Fibroblast of pulmonary artery (primary cell): ENCODE measurements at regions not wholly inside any gene's neighbourhood (a gene's known extent, or its start where the extent isn't known, plus 50 kb on each side); places are given as distances from the start of the nearest gene placed in this dataset.
A peak's percentile ranks its signal among the peaks of the same experiment; 100 is the strongest.

Source experiments
- DNase-seq: peaks from one replicate; pipeline ENCODE4 v3.0.0-alpha.2; 2010; ENCODE audit warnings: low read depth
- H3K4me3 ChIP-seq: replicated peaks from 2 replicates; pipeline ENCODE4 v1.5.1; 2011; ENCODE audit warnings: low read depth, mild to moderate bottlenecking, control low read depth, low read length, moderate library complexity
- CTCF ChIP-seq: IDR thresholded peaks from 2 replicates; pipeline ENCODE4 v1.5.1; 2011; ENCODE audit warnings: mild to moderate bottlenecking, control low read depth, low read length, inconsistent platforms; ENCODE audit errors: missing control alignments

- H3K4me3 ChIP-seq: no peak overlapping the region
- DNase-seq: no peak
- TF ChIP-seq CTCF: no peak
Measured at GRCh38 chr15:45993508-45993907, 358.7 kb downstream of the SQOR start.

DNA sequence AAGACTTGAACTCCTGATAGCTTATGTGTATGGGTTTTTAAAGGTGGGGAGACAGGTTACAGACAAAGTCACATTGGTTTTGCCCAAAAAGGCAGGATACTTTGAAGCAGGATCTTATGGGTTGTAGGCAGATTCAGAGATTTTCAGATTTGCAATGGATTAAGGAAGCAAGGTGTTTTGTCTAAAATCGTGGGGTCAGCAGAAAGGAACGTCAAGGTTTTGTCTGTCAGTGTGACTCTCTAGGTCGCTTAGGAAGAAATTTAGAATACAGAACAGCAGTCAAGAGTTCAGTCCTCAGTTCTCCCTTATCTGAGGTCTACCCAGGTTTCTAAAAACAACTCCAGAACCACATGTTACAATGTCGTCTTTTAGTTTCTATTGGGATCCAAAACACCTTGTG lies 361.0 kb downstream of the SQOR start:
- TF ChIP-seq CTCF: no peak
- DNase-seq: no peak
- no peak overlapping the region for H3K4me3 ChIP-seq

GRCh38 chr15:46014532-46014931 lies 379.7 kb downstream of the SQOR start:
- H3K4me3 ChIP-seq: no peak overlapping the region
- no peak for TF ChIP-seq CTCF
- DNase-seq: no peak

DNA sequence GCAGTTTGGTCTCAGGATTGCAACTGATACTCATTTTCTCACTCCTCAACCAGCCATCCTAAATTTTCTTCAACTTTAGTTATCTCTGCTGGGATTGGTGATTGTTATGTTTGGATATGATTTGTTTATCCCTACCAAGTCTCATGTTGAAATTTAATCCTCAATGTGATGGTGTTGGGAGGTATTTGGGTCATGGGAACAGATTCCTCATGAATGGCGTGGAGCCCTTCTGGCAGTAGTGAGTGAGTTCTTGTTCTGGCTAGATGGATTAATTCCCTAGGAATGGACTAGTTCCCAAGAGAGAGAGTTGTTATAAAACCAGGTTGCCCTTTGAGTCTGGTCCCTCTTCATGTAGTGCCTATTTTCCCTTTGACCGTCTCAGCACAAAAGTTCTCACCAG lies 399.9 kb downstream of the SQOR start:
- no peak overlapping the region for H3K4me3 ChIP-seq
- DNase-seq: no peak
- TF ChIP-seq CTCF: no peak

GRCh38 chr15:46039703-46040102 lies 404.9 kb downstream of the SQOR start:
- TF ChIP-seq CTCF: no peak
- no peak overlapping the region for H3K4me3 ChIP-seq
- peak; percentile 14 for DNase-seq

- no peak for DNase-seq
- TF ChIP-seq CTCF: no peak
- H3K4me3 ChIP-seq: no peak overlapping the region
Measured at GRCh38 chr15:46041905-46042304, 407.1 kb downstream of the SQOR start.

DNA sequence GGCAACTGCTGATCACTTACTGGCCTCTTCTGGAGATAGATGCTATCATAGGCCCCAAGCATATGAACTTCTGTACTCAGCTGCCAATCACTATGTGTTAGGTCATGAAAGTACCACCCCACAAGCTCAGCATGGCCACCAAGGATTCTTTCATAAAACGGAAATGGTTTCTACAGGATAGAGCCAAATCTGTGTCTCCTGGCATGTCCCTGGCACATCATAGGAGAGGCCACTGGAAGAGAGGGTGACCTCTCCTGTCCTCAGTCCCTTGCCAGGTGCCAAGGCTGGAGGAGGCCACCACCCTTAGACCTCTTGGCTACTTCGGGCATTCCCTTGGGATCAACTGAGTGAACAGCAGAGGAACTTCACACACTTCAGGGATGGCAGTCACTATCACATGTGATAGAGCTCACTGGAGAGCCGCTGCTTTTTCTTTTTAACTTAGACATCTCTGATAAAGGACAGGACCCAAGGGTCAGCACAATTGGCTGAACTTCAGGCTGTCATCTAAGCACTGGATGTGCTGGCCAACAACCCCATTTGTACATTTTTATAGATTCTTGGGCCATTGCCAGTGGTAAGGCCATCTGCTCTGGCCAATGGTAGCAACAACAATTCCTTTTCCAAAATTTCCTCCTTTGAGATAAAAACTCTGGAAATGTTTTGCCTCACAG lies 425.2 kb downstream of the SQOR start:
- TF ChIP-seq CTCF: no peak
- DNase-seq: no peak
- H3K4me3 ChIP-seq: no peak overlapping the region
